DMS 273 (cell line): ENCODE measurements at regions not wholly inside any gene's neighbourhood (a gene's known extent, or its start where the extent isn't known, plus 50 kb on each side); places are given as distances from the start of the nearest gene placed in this dataset.
"Not testable (repeated sequence)": the region's sequence is repeated elsewhere in the genome, so short reads cannot be mapped to it uniquely, and the experiment has no call there.

Experiments
- DNase-seq: peaks from one replicate; lab custom pipeline; 2025; ENCODE audit not compliant: unreplicated experiment; lab: John Stamatoyannopoulos, UW

- no peak for DNase-seq
These were observed 696.2 kb downstream of the DNAH5 start for GRCh38 chr5:13248253-13248652.

- DNase-seq = no peak
These were observed 698.4 kb downstream of the DNAH5 start for GRCh38 chr5:13246053-13246452.

- no peak for DNase-seq
These were observed 700.3 kb downstream of the DNAH5 start for GRCh38 chr5:13244151-13244550.

GRCh38 chr5:13227513-13227912, 717.0 kb downstream of the DNAH5 start:
- DNase-seq = no peak

- peak; percentile 8 for DNase-seq
These were observed 726.0 kb downstream of the DNAH5 start for GRCh38 chr5:13218518-13218917.

- no peak for DNase-seq
These were observed 726.9 kb downstream of the DNAH5 start for GRCh38 chr5:13217636-13218035.

- no peak for DNase-seq
These were observed 728.7 kb downstream of the DNAH5 start for GRCh38 chr5:13215806-13216205.

GRCh38 chr5:13215370-13215769, 729.1 kb downstream of the DNAH5 start:
- no peak for DNase-seq

GRCh38 chr5:13214182-13214581, 730.3 kb downstream of the DNAH5 start:
- no peak for DNase-seq

- DNase-seq = no peak
These were observed 731.6 kb downstream of the DNAH5 start for GRCh38 chr5:13212886-13213285.

- no peak for DNase-seq
These were observed 733.4 kb downstream of the DNAH5 start for GRCh38 chr5:13211064-13211463.

GRCh38 chr5:13207112-13207511, 737.4 kb downstream of the DNAH5 start:
- DNase-seq = no peak

GRCh38 chr5:13201022-13201421, 743.5 kb downstream of the DNAH5 start:
- no peak for DNase-seq

- DNase-seq = not testable (repeated sequence)
These were observed 746.3 kb downstream of the DNAH5 start for GRCh38 chr5:13198226-13198625.

GRCh38 chr5:13189532-13189931, 755.0 kb downstream of the DNAH5 start:
- DNase-seq = no peak

- no peak for DNase-seq
These were observed 756.1 kb downstream of the DNAH5 start for GRCh38 chr5:13188371-13188770.

- DNase-seq = no peak
These were observed 757.3 kb downstream of the DNAH5 start for GRCh38 chr5:13187186-13187585.

- DNase-seq = no peak
These were observed 758.3 kb downstream of the DNAH5 start for GRCh38 chr5:13186177-13186576.

- DNase-seq = no peak
These were observed 764.9 kb downstream of the DNAH5 start for GRCh38 chr5:13179407-13180087.

GRCh38 chr5:13143630-13144029, 800.9 kb downstream of the DNAH5 start:
- DNase-seq = no peak

- no peak for DNase-seq
These were observed 801.3 kb downstream of the DNAH5 start for GRCh38 chr5:13143214-13143613.

- no peak for DNase-seq
These were observed 810.5 kb downstream of the DNAH5 start for GRCh38 chr5:13133951-13134350.

- DNase-seq = no peak
These were observed 829.0 kb downstream of the DNAH5 start for GRCh38 chr5:13115476-13115875.
